Suppressor macrophage treated with lipopolysaccharide for 1 hour (primary cell): ENCODE measurements at regions not wholly inside any gene's neighbourhood (a gene's known extent, or its start where the extent isn't known, plus 50 kb on each side); places are given as distances from the start of the nearest gene placed in this dataset.
"Not testable (repeated sequence)": the region's sequence is repeated elsewhere in the genome, so short reads cannot be mapped to it uniquely, and the experiment has no call there.

Experiments used
- DNase-seq, 3 donors: peaks; one replicate each; pipeline ENCODE4 v3.0.0-alpha.2; 2020 to 2022

DNA sequence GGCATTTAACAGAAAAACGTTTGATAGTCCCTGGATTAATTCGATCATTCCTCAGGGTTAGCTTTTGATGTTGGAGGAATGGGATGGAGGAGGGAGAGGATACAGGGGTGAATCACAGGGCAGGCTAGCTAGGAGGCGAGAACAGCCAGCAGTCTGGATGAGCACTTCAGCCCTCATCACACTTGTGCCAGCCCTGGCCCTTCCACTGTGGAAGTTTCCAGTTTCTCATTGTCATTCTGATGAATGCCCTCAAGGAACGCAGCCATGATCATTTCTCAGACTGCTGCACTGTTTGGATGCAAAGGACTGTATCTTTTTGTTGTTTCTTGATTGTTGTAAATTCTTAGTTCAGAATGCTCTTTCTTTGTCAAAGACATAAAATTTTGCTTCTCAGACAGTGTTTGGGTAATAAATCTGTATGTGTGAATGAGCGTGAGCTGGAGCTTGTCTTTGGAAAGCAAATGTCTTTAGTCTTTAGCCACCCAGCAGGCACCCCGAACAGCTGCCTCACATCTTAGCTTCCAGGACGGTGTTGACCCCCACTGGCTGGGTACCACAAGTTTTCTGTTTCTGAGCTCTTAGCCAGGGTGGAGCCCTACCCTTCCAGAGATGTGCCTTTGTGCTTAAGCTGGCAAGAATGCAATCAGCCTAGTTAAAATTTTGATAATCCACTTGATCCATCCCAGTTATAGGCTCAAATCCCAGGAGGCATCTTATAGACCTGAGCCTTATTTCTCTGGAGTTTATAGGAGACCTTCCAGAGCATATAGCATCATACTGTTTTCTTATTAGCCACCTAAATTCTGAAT lies 121.1 kb downstream of the PDCD6IP start:
- no peak for DNase-seq

DNA sequence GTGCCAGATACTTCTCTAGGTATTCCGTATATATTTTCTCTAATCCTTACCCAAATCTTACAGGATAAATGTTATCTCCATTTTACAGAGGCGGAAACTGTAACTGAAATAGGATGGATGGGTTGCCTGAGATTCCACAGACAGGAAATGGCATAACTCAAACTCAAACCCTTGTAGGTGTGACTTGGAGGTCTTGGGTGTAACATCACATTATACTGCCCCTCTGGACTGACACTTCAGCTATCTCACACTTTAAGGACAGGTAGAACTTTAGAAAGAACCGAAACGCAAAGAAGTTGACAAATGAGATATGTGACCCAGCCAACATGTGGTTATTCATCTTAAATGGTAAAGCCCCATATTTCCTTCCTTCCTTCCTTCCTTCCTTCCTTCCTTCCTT lies 122.1 kb downstream of the PDCD6IP start:
- DNase-seq = no peak

DNA sequence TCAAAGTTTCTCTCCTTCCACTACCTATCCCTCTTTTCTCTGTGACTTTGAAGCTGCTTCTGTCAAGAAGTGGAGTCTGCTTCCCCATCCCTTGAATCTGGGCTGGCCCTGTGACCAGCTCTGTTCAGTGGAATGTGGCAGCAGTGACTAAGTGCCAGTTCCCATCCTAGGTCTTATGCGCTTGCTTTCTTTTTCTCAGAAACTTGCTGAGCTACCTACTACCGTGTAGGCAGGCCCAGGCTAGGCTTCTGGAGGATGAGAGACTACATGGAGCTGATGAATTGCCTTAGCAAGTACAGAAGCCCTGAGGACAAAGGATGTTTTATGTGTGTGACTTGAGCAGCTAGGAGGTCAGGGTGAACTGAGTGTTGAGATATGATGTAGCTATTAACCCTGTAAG lies 123.2 kb downstream of the PDCD6IP start:
- no peak for DNase-seq

GRCh38 chr3:33926998-33927605 lies 128.7 kb downstream of the PDCD6IP start:
- DNase-seq = no peak

DNA sequence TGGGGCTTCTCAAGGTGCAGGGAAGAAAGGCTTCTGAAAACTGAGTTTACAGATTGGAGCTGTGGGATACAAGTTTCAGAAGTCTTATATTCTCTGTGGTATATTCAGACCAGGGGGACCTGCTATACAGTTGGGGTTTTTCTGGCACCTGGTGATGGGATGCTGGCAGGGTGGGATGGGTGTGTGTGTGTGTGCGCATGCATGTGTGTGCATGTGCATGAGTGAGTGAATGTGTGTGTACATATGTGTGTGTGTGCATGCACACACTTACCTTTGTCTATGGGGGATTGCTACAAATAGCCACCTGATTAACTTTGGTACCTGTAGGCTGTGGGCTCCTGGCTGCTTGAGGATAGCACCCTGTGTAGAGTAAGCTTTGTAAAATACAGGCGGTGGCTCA lies 131.4 kb downstream of the PDCD6IP start:
- DNase-seq = no peak

- no peak for DNase-seq
Measured at GRCh38 chr3:33931512-33931911, 133.1 kb downstream of the PDCD6IP start.

DNA sequence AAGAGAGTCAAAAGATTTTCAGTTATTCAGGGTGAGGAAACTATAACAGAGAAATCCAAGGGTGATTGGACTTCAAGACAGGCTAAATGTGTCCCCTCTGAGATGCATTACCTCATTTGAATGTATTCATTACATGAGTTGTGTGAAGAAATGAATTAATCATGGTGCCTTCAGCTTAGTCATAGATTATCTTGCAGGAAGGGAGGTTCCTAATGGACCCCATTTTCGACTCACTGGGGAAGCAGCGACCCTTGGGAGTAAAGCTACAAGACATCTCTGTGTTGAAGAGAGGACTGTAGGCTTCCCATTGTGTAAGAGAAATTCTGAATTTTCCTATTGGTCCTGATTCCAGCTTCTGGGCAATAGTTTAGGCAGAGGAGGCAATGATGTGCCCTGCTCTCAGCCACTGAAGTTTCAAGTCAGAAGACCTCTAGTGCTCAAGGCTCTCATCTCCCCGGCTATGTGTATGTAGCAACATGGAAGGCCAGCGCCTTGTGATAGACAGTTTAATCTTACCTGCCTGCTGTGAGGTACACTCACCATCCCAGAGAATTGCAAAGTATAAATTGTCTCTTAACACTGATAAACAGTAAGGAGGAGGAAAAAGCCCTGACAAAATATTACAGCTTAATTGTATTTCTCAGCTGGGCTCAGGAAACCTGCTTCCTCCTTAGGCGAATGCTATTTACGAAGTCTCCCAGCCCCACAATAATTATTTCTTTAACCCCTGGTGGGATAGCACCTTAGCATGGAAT lies 133.8 kb downstream of the PDCD6IP start:
- no peak for DNase-seq

GRCh38 chr3:33936171-33936920 lies 137.9 kb downstream of the PDCD6IP start:
- DNase-seq = peak in 1 of 3 donors; percentile 17

GRCh38 chr3:33936921-33937525 lies 138.6 kb downstream of the PDCD6IP start:
- no peak for DNase-seq

GRCh38 chr3:33937628-33938027 lies 139.2 kb downstream of the PDCD6IP start:
- DNase-seq = peak; percentile 43 to 56 (median 46)

DNA sequence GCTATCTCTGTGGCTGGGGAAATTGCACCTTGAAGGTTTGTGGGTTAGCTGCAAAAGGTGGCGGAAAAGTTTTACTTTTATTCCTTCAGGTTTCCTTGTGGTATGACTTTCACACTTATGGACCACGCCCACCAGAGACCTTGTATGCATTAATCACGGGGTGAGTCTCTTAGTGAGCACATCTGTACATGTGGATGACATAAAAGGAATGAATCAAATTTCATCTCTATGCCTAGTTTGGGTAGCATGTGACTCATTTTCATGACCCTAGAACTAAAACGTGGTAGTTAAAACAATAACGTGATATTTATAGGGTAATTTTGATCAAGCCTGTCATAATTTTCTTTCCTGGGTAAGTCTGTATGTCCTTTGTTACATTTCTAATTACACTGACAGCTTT lies 141.7 kb downstream of the PDCD6IP start:
- no peak for DNase-seq

DNA sequence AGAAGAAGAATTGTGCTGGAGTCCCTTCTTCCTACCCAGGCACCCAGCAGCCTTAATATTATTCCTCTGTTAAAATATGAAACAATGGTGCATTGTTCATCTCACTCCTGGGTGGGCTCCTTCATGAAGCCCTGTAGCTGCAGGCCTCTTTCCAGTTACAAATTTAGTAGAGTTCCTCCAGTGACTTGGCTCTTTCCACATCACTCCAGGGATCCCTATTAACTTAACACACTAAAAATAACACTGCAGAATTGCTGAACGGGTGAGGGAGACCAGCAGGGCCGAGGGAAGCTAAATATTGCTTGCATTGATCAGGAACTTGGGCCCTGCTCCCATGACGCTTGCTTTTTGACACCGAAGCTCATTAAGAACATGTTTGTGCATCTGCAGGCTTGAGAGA lies 142.3 kb downstream of the PDCD6IP start:
- no peak for DNase-seq

DNA sequence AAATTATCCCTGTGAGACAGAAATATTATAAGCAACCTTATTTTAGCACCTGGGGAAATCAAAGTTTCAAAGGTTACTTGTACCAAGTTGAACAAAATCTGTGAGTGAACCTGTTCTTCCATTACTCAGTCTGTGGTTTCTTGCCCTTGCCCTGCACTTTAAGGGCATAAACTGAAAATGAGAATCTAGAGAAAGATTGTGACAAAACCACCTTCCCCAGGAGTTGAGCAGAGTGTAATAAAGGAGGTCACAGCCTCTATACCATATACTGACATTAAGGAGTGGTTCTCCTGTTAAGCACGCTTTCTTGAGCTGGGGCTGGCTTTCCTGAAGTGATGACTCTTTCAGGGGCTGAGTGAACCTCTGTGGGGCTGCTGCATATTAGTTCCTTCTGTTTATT lies 143.4 kb downstream of the PDCD6IP start:
- no peak for DNase-seq

DNA sequence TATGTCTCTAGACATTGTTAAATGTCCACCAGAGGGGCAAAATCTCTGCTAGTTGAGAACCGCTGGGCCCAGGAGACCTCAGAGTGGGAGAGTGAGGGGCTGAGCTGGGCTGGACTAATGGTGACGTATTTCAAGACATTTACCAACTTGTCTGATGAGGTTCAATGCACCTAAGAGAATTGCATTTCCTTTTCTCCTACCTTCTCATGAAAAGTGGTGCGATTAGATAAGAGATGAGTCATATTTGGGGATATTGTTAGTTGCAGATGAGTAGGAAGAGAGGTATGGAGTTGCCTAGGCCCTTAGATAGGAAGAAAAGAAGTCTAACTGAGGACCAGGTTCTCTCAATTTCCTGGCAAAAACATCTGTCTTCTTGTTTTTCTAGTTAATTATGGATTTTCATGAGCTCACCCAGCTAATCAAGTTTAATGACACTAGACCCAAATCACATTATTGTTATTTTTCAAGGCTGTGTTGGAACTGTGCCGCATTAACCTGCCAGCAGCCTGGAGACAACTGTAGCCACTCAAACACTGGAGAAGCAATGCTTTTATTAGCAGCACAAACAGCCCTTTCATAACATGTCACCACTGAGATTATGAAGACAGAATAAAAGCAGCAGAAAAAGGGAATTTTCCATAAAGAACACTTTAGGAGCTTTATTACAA lies 144.2 kb downstream of the PDCD6IP start:
- no peak for DNase-seq

DNA sequence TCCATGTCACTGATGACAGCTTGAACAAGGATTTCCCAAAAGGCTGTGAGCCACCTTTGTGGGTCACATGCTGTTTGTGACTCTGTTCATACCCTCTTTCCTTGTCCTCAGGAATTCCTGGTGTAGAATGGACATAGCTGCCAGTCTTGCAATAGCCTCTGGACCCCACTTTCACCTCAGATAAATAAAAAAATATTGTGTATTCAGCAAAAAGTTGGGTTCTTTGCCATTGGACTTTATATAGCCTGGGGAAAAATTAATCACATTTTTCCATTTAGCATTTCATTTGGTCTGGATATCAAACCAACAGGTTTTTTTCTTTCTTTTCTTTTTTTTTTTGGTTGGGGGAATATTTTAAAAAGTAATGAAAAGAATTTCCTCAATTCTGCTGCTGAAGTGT lies 144.8 kb downstream of the PDCD6IP start:
- no peak for DNase-seq

DNA sequence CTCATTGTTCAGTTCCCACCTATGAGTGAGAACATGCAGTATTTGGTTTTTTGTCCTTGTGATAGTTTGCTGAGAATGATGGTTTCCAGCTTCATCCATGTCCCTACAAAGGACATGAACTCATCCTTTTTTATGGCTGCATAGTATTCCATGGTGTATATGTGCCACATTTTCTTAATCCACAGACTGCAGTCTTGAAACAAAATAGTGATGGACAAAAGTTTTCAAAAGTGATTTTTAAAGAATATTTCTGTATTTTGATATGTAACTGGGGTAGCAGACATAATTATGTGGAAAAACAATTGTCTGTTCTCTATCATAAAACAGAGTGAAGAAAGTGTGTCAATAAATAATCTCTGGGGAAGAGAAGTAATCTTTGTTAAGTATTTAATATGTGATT lies 148.2 kb downstream of the PDCD6IP start:
- DNase-seq = not testable (repeated sequence)

- DNase-seq = no peak
Measured at GRCh38 chr3:33947272-33948195, 149.1 kb downstream of the PDCD6IP start.

DNA sequence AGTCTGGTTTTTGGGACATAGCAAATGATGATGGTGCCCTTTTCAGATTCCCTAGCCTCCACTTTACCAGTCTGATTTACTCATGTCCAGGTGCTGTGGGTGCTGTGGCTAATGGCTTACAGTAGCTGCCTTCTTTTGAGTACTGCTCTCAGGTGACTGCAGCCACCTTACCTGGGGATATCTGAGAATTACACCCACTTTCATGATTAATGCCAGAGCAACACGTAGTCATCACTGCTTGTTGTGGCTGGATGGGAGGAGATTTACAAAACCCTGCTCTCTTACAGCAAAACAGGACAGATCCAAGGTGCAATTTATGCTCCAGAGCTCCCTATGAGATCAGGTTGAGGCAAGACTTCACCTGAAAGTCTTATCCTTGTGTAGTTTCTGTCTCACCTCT lies 150.6 kb downstream of the PDCD6IP start:
- no peak for DNase-seq

DNA sequence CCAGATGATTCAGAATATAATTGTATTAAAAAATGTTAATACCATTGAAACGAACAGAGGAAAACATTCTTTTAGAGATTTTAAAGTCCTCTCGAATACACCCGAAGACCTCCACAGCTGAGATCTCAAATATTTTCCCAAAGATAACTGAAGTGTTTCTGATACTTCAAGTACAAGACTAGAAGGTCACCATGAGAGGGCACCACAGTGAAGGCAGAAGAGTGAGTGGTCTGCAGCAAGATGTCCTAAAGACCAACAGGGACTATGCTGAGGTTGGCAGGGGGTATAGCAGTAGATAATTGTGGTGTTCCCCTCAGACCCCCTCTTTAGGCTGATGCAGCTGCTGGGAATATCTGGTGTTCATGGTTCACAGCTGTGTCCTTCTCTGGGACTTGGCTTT lies 156.5 kb downstream of the PDCD6IP start:
- DNase-seq = peak in 1 of 3 donors; percentile 10

GRCh38 chr3:33956206-33956605 lies 157.8 kb downstream of the PDCD6IP start:
- no peak for DNase-seq

DNA sequence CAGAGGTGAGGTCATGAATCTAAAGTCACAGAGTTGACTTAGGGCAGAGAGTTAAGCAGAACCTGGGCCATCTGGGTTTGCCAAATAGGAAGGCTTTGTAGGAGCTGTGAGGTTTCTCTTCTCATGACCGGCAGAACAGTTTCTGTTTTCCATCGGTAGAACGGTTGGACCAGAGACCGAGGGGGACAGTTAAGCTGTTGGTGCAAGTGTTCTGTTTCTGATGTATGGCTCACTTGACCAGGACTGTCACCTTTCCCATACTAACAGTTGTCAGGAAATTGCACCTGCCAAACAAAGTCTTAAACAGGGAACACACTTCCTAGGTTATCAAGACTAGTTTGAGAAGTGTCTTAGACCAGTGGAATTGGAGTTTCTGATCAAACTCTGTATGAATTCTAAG lies 158.3 kb downstream of the PDCD6IP start:
- no peak for DNase-seq
